ENCODE measurements at regions not wholly inside any gene's neighbourhood (a gene's known extent, or its start where the extent isn't known, plus 50 kb on each side); places are given as distances from the start of the nearest gene placed in this dataset.

- Histone ChIP-seq H3F3A (replicated peaks; ENCODE audit: low read depth) (no peaks in the 10 kb centered on the region), H3K27ac (ENCODE audit: low read depth) (no peak overlapping the region), H4K20me1 (replicated peaks; ENCODE audit: insufficient read depth) (no peaks in the 10 kb centered on the region), H3K27me3 (ENCODE audit: insufficient read depth) (no peaks in the 10 kb centered on the region), H3K9me2 (ENCODE audit: insufficient read depth) (peaks cover 2% of the 10 kb centered on the region; the same call in 1 of the 2 replicates), H3K4me3 (no peak overlapping the region), H2AFZ (peak overlapping the region; percentile 82; the same call in 1 of the 2 replicates), H3K4me1 (ENCODE audit: insufficient read depth) (no peaks in the 10 kb centered on the region), H3K4me2 (no peak overlapping the region), H3K36me3 (ENCODE audit: insufficient read depth) (no peaks in the 10 kb centered on the region), H3K79me2 (replicated peaks; ENCODE audit: insufficient read depth) (no peaks in the 10 kb centered on the region)
- H3K36me3 Mint-ChIP-seq (ENCODE audit: low read depth): no peaks in the 10 kb centered on the region; the same call in 2 of the 3 replicates
- peaks cover 1% of the 10 kb centered on the region for H3K27me3 Mint-ChIP-seq (ENCODE audit: insufficient read depth, low read depth, poor library complexity)
- no peak overlapping the region; the same call in 1 of the 2 replicates for H3K27ac Mint-ChIP-seq
- TF ChIP-seq, protein P1, sequence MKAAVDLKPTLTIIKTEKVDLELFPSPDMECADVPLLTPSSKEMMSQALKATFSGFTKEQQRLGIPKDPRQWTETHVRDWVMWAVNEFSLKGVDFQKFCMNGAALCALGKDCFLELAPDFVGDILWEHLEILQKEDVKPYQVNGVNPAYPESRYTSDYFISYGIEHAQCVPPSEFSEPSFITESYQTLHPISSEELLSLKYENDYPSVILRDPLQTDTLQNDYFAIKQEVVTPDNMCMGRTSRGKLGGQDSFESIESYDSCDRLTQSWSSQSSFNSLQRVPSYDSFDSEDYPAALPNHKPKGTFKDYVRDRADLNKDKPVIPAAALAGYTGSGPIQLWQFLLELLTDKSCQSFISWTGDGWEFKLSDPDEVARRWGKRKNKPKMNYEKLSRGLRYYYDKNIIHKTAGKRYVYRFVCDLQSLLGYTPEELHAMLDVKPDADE (IDR thresholded peaks at IDR 0.05): no peak
- TF ChIP-seq ZNF331 (CRISPR knock-in tag; IDR thresholded peaks at IDR 0.05; ENCODE audit: low read depth) (no peak), ZNF114 (CRISPR knock-in tag; IDR thresholded peaks at IDR 0.05) (no peak), NANOG (IDR thresholded peaks at IDR 0.05; ENCODE audit: borderline replicate concordance) (no peak), EZH2 (IDR thresholded peaks at IDR 0.05; ENCODE audit: low read depth, unreplicated experiment) (no peak), STAT1 (IDR thresholded peaks at IDR 0.05; ENCODE audit: unreplicated experiment) (no peak)
- TF ChIP-seq, protein P2, sequence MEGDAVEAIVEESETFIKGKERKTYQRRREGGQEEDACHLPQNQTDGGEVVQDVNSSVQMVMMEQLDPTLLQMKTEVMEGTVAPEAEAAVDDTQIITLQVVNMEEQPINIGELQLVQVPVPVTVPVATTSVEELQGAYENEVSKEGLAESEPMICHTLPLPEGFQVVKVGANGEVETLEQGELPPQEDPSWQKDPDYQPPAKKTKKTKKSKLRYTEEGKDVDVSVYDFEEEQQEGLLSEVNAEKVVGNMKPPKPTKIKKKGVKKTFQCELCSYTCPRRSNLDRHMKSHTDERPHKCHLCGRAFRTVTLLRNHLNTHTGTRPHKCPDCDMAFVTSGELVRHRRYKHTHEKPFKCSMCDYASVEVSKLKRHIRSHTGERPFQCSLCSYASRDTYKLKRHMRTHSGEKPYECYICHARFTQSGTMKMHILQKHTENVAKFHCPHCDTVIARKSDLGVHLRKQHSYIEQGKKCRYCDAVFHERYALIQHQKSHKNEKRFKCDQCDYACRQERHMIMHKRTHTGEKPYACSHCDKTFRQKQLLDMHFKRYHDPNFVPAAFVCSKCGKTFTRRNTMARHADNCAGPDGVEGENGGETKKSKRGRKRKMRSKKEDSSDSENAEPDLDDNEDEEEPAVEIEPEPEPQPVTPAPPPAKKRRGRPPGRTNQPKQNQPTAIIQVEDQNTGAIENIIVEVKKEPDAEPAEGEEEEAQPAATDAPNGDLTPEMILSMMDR (conservative IDR thresholded peaks at IDR 0.05; ENCODE audit: low read depth in 2 of 2): no peak
- TF ChIP-seq, protein P3, sequence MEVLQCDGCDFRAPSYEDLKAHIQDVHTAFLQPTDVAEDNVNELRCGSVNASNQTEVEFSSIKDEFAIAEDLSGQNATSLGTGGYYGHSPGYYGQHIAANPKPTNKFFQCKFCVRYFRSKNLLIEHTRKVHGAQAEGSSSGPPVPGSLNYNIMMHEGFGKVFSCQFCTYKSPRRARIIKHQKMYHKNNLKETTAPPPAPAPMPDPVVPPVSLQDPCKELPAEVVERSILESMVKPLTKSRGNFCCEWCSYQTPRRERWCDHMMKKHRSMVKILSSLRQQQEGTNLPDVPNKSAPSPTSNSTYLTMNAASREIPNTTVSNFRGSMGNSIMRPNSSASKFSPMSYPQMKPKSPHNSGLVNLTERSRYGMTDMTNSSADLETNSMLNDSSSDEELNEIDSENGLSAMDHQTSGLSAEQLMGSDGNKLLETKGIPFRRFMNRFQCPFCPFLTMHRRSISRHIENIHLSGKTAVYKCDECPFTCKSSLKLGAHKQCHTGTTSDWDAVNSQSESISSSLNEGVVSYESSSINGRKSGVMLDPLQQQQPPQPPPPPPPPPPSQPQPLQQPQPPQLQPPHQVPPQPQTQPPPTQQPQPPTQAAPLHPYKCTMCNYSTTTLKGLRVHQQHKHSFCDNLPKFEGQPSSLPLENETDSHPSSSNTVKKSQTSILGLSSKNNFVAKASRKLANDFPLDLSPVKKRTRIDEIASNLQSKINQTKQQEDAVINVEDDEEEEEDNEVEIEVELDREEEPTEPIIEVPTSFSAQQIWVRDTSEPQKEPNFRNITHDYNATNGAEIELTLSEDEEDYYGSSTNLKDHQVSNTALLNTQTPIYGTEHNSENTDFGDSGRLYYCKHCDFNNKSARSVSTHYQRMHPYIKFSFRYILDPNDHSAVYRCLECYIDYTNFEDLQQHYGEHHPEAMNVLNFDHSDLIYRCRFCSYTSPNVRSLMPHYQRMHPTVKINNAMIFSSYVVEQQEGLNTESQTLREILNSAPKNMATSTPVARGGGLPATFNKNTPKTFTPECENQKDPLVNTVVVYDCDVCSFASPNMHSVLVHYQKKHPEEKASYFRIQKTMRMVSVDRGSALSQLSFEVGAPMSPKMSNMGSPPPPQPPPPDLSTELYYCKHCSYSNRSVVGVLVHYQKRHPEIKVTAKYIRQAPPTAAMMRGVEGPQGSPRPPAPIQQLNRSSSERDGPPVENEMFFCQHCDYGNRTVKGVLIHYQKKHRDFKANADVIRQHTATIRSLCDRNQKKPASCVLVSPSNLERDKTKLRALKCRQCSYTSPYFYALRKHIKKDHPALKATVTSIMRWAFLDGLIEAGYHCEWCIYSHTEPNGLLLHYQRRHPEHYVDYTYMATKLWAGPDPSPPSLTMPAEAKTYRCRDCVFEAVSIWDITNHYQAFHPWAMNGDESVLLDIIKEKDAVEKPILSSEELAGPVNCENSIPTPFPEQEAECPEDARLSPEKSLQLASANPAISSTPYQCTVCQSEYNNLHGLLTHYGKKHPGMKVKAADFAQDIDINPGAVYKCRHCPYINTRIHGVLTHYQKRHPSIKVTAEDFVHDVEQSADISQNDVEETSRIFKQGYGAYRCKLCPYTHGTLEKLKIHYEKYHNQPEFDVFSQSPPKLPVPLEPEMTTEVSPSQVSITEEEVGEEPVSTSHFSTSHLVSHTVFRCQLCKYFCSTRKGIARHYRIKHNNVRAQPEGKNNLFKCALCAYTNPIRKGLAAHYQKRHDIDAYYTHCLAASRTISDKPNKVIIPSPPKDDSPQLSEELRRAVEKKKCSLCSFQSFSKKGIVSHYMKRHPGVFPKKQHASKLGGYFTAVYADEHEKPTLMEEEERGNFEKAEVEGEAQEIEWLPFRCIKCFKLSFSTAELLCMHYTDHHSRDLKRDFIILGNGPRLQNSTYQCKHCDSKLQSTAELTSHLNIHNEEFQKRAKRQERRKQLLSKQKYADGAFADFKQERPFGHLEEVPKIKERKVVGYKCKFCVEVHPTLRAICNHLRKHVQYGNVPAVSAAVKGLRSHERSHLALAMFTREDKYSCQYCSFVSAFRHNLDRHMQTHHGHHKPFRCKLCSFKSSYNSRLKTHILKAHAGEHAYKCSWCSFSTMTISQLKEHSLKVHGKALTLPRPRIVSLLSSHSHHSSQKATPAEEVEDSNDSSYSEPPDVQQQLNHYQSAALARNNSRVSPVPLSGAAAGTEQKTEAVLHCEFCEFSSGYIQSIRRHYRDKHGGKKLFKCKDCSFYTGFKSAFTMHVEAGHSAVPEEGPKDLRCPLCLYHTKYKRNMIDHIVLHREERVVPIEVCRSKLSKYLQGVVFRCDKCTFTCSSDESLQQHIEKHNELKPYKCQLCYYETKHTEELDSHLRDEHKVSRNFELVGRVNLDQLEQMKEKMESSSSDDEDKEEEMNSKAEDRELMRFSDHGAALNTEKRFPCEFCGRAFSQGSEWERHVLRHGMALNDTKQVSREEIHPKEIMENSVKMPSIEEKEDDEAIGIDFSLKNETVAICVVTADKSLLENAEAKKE (CRISPR knock-in tag; IDR thresholded peaks at IDR 0.05): no peak
- H3K4me1 Mint-ChIP-seq: peaks cover 7% of the 10 kb centered on the region
- ATAC-seq (no peak; the same call in 2 of the 3 replicates), DNase-seq (ENCODE audit: low spot score) (peak; percentile 25)
- peaks cover 6% of the 10 kb centered on the region; the same call in 1 of the 3 replicates for H3K9me3 Mint-ChIP-seq
- no peak overlapping the region for H3K4me3 Mint-ChIP-seq
Measured at GRCh38 chr4:14726877-14727361, 275.4 kb upstream of the CPEB2 start.

Measured in GM23338 (cell line).